Stimulated activated CD8-positive, alpha-beta memory T cell treated with anti-CD3 and anti-CD28 coated beads, Interleukin-4, amount 100 ng/mL, for 4 hours (primary cell): ENCODE measurements at regions not wholly inside any gene's neighbourhood (a gene's known extent, or its start where the extent isn't known, plus 50 kb on each side); places are given as distances from the start of the nearest gene placed in this dataset.

Experiments
- DNase-seq, 2 donors: peaks; one replicate each; pipeline ENCODE4 v3.0.0-alpha.2; 2020; ENCODE audit warnings: low read depth in 2 of 2, low spot score in 1 of 2

DNA sequence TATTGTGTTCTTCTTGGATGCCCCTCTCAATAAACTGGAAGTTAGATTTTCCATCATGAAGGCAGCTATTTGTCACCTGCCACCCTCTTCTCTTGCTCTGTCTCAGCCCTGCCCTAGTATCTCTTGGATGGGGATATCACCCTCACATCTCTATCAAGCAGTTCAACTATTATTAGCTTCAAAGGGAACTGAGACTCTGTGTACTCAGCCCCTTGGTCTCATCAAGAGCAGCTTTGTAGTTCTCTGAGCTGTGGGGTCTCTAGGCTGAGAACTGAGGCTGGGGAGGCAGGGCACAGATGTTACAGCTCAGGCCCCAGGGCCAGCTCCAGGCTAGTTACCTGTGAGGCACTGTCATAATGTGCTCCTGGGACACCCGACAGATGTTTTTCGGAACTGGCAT is 130.3 kb downstream of the DAD1 start:
- DNase-seq: no peak

DNA sequence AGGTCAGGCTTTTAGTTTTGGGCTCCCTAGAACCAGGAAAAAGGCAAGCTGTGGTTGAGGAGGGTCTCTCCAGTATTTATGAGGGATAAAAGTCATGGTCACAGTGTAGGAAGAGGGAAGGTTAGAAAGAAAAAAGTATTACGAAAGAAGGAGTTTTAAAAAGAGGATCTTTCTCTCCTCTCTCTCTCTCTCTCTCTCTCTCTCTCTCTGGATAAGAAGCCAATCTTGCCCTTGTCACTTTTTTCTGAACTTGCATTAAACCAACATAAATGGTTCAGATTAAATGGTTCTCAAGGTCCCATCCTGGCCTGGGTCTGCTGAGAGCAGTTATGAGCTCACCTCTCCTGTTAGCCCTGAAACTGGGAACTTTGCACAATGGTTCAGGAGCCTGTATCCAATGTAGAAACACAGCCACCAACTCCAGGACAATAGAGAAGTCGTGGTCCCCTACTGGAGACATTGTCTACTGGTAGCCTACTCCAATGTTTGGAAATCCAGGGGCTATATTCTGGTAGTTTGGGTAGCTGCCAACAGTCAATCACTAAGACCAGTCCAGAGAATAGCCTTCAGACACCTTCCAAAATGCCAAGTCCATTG is 131.9 kb downstream of the DAD1 start:
- no peak for DNase-seq

DNA sequence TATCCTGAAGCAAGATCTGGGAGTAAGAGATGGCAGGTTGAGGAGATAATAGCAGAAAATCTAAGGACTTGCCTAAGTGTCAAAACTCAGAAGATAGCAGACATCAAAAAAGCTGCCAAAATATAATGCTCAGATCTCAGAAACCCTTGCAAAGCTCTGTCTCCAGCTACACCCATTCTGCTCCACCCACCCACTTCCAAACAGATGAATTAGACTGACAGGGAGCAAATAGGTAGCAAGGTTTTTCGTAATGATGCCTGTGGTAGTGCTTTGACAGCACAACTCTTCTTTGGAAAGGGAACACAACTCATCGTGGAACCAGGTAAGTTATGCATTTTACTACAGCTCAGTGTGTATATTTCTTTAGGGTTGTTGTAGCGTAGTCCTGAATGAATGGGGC is 132.6 kb downstream of the DAD1 start:
- DNase-seq: no peak

DNA sequence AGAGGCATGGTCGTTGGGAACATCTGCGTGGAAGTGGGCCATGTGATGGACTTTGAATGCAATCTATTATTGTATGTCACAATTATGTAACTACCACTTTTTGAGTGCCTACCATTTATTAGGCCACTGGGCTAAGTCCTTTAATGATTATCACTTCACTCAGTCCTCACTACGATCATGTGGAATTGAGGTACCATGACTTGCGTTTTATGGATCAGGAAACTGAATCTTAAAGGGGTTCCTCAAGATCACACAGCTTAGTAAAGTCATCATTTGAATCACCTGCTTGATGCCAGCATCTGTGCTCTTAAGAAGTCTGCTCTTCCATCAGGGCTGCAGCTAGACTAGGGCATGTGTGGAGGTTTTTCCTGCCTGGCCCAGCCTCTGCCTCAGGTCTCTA is 136.7 kb downstream of the DAD1 start:
- DNase-seq: no peak

GRCh38 chr14:22450266-22450665 is 138.8 kb downstream of the DAD1 start:
- no peak for DNase-seq

GRCh38 chr14:22449600-22449905 is 139.5 kb downstream of the DAD1 start:
- DNase-seq: no peak

GRCh38 chr14:22448905-22449599 is 140.0 kb downstream of the DAD1 start:
- no peak for DNase-seq

DNA sequence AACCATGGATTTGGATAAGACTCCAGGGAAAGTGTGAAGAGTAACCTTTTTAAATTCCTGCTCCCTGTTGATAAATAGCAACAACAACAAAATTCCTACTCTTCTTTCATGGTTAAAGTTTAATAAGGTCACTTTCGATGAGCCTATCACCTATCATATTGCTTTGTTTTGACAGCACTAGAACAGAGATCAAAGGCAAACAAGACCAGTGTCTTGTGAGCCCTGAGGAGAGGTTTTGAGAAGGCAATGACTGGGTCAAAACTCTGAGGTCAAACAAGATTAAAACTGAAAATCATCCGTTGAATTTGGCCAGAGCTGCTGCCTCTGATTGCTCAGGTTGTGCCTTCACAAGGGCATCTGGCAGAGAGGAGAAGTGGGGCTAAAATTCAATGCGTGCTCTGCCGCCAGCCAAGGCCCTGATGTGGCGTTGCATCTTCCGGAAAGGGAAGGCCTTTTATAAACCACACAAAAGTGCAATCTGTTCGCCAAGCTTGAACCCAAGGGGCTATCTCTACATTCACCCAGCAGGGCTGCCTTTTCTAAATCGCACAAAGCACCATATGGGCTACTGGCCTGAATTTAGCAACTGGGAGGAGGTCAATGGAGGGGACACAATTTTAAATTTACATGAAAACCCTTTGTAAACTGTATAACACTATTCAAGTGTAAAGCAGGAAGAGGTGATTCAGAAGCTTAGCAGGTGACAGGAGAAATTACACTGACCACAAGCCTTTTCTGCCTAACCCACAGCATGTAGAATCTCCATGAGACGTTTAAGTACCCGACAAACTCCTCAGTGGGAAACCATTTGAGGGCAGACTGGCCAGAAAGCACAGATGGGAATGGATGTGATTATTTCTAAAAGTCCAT is 140.8 kb downstream of the DAD1 start:
- DNase-seq: no peak

DNA sequence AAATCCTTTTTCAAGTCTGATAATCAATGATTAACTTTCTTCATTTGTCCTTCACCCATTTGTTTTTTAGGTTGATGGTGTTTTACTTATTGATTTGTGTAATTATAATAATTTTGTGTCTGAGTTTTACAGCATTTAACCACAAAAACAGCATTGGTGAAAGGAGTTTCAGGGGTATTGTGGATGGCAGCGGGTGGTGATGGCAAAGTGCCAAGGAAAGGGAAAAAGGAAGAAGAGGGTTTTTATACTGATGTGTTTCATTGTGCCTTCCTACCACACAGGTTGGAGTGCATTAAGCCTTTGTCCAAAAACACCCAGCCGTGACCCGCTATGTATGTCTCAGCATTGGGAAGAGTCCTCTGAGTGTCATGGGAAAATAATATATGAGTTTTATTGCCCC is 150.3 kb downstream of the DAD1 start:
- DNase-seq: no peak

DNA sequence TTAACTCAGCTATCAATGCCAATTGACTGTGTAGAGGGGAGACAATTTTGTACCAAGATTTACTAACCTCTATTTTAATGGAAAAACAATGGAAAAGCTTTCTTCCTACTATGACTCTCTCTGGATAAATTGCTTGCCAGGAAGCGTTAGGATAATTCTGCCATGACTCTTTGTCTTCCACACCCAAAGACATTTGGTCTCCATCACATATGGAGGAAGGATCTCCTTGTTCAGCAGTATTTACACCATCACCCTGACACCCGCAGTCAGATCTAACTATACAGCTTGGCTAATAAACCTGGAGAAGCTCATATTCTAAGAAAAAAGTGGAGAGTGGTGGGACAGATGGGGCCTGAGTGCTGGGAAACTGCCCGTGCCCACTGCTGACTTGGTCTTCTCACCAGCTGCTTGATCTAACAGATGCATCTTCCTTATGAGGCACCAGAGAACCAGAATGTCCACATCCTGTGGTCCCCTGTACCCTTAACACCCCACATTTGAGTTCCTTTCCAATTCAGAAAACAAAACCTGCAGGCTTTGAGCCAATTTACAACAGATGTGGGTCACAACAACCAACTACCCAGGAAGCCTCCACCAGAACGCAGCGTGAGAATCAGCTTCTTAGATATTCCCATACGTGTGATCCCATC is 154.0 kb downstream of the DAD1 start:
- no peak for DNase-seq

DNA sequence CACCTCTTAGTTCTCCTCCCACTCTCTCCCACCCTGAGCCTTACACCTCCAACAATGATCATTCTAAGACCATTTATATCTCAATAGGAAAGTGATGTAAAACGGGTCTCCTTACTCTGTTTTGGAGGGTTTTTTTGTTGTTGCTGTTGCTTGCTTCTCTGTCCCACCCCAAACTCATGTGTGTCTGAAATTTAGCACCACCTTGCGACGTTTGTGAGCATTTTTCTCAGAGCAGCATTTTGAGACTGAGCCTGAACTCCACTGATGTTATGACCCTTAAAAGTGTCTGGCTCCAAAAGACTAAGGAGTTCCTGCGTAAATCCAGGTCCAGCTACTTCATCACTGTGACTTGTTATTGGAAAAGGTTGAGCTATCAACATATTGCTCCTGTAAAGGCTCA is 155.0 kb downstream of the DAD1 start:
- DNase-seq: no peak

DNA sequence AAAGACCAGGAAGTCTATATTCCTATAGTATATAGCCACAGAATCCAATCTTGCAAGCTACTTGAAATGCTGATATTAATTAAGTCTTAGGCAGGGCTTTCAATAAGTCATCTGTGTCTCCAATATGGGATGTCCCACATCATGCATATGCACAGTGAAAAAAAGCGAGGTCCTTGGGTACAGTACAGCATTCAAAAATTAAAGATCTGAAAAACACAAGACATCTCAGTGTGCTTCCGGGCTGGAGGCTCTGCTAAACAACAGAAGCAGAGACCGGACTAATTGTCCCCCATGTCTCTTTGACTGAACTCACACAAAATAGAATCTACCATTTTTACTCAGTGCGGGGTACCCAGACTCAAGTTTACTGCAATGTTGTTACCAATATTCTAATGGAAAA is 156.0 kb downstream of the DAD1 start:
- DNase-seq: no peak

- no peak for DNase-seq
These were observed 156.6 kb downstream of the DAD1 start for GRCh38 chr14:22432348-22432976.

DNA sequence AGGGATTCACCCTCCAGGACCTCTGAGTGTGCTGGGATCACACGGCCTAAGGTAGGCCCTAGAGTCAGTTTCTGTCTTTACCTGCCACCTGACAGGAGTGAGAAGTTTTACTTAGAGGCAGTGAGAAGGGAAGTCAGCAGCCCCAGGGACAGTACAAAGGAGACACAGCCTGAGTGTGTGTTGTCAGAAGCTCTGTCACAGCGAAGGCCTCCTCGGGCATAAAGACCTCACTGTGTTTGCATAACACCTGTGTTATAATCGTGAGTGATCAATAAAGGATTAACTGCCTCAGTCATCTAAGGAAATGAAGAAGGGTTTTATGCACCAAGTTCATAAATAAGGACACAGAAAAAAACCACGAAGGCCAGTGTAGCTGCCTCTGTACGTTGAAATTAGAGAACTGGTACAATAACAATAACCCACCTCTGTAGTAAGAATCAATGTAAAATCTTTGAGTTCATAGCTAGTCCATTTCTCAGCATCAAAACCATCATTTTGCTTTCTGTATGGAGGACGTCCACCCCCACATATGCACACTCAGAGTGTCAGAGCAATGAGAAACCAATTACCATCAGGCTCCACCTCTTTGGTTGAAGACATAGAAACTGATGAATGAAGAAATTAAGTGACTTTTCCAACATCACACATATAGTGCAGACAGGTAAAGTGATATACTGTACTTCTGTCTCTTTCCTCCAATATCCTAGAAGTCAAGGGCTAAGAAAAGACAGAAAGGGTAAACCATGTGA is 159.3 kb downstream of the DAD1 start:
- DNase-seq: no peak

DNA sequence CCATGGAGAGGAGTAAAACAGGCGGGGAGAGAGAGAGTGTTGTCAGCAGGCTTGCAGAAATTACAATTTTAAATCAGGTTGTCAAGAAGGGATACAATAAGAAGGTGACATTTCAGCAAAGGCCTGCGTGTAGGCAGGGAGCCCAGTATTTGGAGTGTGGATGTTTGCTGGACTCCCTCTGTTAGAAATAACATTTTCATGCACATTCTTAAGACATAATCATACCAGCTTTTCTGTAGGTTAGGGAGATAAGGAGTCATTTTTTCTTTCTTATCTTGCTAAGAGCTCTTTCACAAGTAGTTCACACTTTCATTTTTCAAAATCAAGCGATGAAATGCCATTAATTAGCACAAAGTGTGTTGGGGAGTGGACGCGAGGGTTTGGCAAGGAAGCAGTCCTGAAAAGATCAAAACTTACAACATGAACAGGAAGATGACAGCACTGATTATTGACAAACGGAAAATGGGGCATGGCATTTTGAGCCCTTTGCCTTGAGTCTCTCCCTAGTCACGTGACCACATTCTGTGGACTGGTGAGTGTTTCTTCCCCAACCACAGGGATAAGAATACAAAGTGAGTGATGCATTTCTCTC is 160.2 kb downstream of the DAD1 start:
- no peak for DNase-seq

- DNase-seq: no peak
These were observed 161.2 kb downstream of the DAD1 start for GRCh38 chr14:22427771-22428231.

DNA sequence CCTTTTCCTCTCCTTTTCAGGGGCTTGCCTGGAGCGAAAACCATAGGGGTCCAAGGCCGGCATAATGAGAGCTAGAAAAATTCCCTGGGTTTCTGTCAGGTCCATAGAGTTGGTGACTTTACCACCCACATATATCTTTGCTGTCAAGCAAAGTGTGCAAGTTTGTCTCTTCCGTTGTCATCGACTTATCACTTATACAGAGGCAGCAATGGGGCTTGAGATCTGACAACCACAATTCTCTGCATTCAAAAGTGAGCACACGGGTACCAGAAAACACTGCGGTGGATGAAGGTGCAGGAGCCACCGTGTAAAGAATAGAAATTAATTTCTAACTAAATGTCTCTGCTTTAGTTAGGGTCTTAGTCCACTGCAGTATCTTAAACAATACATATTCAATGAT is 162.3 kb downstream of the DAD1 start:
- no peak for DNase-seq

- no peak for DNase-seq
These were observed 165.1 kb downstream of the DAD1 start for GRCh38 chr14:22423958-22424357.

GRCh38 chr14:22422238-22422637 is 166.8 kb downstream of the DAD1 start:
- no peak for DNase-seq

DNA sequence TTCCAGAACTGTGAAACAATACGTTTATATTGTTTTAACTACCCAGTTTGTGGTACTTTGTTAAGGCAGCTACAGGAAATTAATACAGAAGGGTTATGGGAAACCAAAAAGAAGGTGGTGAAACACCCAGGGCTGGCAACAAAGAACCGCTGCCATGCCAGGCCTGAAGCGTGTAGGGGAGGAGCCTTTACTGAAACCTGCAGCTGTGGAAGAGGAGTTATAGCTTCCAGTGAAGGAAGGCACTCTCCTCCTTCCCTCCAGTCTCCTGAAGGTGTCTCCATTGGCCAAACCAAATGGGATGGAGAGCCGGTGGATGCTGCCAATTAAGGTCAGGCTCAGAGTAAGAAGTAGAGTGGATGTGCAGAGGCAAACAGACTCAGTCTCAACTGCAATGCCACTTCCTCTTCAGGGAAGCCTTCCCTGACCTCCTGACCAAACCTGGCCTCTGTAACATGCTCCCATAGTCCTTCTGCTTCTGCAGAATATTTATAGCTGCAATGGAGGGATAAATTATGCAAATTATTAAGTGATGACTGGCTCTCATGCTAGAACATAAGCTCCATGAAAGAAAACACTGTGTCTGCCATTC is 168.3 kb downstream of the DAD1 start:
- no peak for DNase-seq
